EH (cell line): ENCODE measurements at regions not wholly inside any gene's neighbourhood (a gene's known extent, or its start where the extent isn't known, plus 50 kb on each side); places are given as distances from the start of the nearest gene placed in this dataset.

ENCODE experiments used
- DNase-seq: peaks from one replicate; pipeline ENCODE4 v3.0.0-alpha.2; 2015; ENCODE audit warnings: low read depth

GRCh38 chr14:94923786-94924185, 153.9 kb upstream of the GSC start:
- no peak for DNase-seq

- DNase-seq, result no peak
These were observed 152.8 kb upstream of the GSC start for GRCh38 chr14:94922595-94923239.

- peak; percentile 13 for DNase-seq
These were observed 152.1 kb upstream of the GSC start for GRCh38 chr14:94921882-94922585.

- no peak for DNase-seq
These were observed 151.5 kb upstream of the GSC start for GRCh38 chr14:94921456-94921855.

GRCh38 chr14:94919896-94920295, 150.0 kb upstream of the GSC start:
- no peak for DNase-seq

- DNase-seq, result no peak
These were observed 149.0 kb upstream of the GSC start for GRCh38 chr14:94918896-94919295.

- no peak for DNase-seq
These were observed 147.2 kb upstream of the GSC start for GRCh38 chr14:94917041-94917600.

GRCh38 chr14:94914191-94914590, 144.3 kb upstream of the GSC start:
- no peak for DNase-seq

- peak; percentile 33 for DNase-seq
These were observed 137.8 kb upstream of the GSC start for GRCh38 chr14:94907626-94908261.

- DNase-seq, result no peak
These were observed 137.2 kb upstream of the GSC start for GRCh38 chr14:94906991-94907587.

- DNase-seq, result no peak
These were observed 136.7 kb upstream of the GSC start for GRCh38 chr14:94906577-94906976.

- DNase-seq, result peak; percentile 75
These were observed 134.7 kb upstream of the GSC start for GRCh38 chr14:94904636-94905035.

GRCh38 chr14:94903883-94904282, 134.0 kb upstream of the GSC start:
- no peak for DNase-seq

GRCh38 chr14:94903338-94903737, 133.4 kb upstream of the GSC start:
- DNase-seq, result no peak

- DNase-seq, result no peak
These were observed 127.6 kb upstream of the GSC start for GRCh38 chr14:94897561-94897960.

- DNase-seq, result peak; percentile 5
These were observed 127.2 kb upstream of the GSC start for GRCh38 chr14:94897082-94897481.

- DNase-seq, result no peak
These were observed 123.7 kb upstream of the GSC start for GRCh38 chr14:94893411-94894160.

- no peak for DNase-seq
These were observed 120.9 kb upstream of the GSC start for GRCh38 chr14:94890785-94891184.

- no peak for DNase-seq
These were observed 119.8 kb upstream of the GSC start for GRCh38 chr14:94889520-94890312.

GRCh38 chr14:94888121-94888520, 118.2 kb upstream of the GSC start:
- DNase-seq, result no peak

GRCh38 chr14:94887591-94887990, 117.7 kb upstream of the GSC start:
- no peak for DNase-seq
